NOMO-1 treated with dmso at 0.1 percent for 144 hours (cell line): ENCODE measurements at regions not wholly inside any gene's neighbourhood (a gene's known extent, or its start where the extent isn't known, plus 50 kb on each side); places are given as distances from the start of the nearest gene placed in this dataset.

Source experiments
- DNase-seq: peaks from one replicate; lab custom pipeline; 2025; ENCODE audit not compliant: unreplicated experiment; lab: John Stamatoyannopoulos, UW

GRCh38 chr3:170784406-170784805 lies 85.6 kb downstream of the RPL22L1 start:
- no peak for DNase-seq

- no peak for DNase-seq
Measured at GRCh38 chr3:170780955-170781354, 89.0 kb downstream of the RPL22L1 start.

GRCh38 chr3:170780471-170780870 lies 89.5 kb downstream of the RPL22L1 start:
- no peak for DNase-seq

- no peak for DNase-seq
Measured at GRCh38 chr3:170778240-170779217, 91.5 kb downstream of the RPL22L1 start.

GRCh38 chr3:170777564-170777926 lies 92.5 kb downstream of the RPL22L1 start:
- no peak for DNase-seq

- no peak for DNase-seq
Measured at GRCh38 chr3:170776887-170777563, 93.0 kb downstream of the RPL22L1 start.

- DNase-seq = no peak
Measured at GRCh38 chr3:170773682-170774425, 96.1 kb downstream of the RPL22L1 start.

GRCh38 chr3:170772175-170772574 lies 97.8 kb downstream of the RPL22L1 start:
- DNase-seq = no peak

- DNase-seq = no peak
Measured at GRCh38 chr3:170768334-170768801, 101.6 kb downstream of the RPL22L1 start.

- no peak for DNase-seq
Measured at GRCh38 chr3:170767576-170767941, 102.4 kb downstream of the RPL22L1 start.

GRCh38 chr3:170766823-170767575 lies 103.0 kb downstream of the RPL22L1 start:
- DNase-seq = no peak

GRCh38 chr3:170766253-170766652 lies 103.7 kb downstream of the RPL22L1 start:
- no peak for DNase-seq

GRCh38 chr3:170765419-170766078 lies 104.4 kb downstream of the RPL22L1 start:
- no peak for DNase-seq

GRCh38 chr3:170764017-170764416 lies 106.0 kb downstream of the RPL22L1 start:
- DNase-seq = no peak

GRCh38 chr3:170762064-170762463 lies 107.9 kb downstream of the RPL22L1 start:
- DNase-seq = no peak

GRCh38 chr3:170761103-170761502 lies 108.9 kb downstream of the RPL22L1 start:
- DNase-seq = no peak

GRCh38 chr3:170760174-170760526 lies 109.8 kb downstream of the RPL22L1 start:
- no peak for DNase-seq

- DNase-seq = no peak
Measured at GRCh38 chr3:170759511-170760173, 110.4 kb downstream of the RPL22L1 start.

GRCh38 chr3:170757038-170757437 lies 113.0 kb downstream of the RPL22L1 start:
- no peak for DNase-seq

- no peak for DNase-seq
Measured at GRCh38 chr3:170754311-170754693, 115.7 kb downstream of the RPL22L1 start.
